ENCODE measurements at regions not wholly inside any gene's neighbourhood (a gene's known extent, or its start where the extent isn't known, plus 50 kb on each side); places are given as distances from the start of the nearest gene placed in this dataset.

- DNase-seq (ENCODE audit: low read depth, low spot score), result no peak
- Mint-ChIP-seq H3K9me3 (no peaks in the 10 kb centered on the region), H3K27ac (ENCODE audit: unreplicated experiment) (no peak overlapping the region), H3K4me1 (no peaks in the 10 kb centered on the region), H3K4me3 (no peak overlapping the region), H3K27me3 (ENCODE audit: low read depth) (peaks cover 3% of the 10 kb centered on the region), H3K36me3 (ENCODE audit: low read depth) (no peaks in the 10 kb centered on the region)
- TF ChIP-seq, protein P1, sequence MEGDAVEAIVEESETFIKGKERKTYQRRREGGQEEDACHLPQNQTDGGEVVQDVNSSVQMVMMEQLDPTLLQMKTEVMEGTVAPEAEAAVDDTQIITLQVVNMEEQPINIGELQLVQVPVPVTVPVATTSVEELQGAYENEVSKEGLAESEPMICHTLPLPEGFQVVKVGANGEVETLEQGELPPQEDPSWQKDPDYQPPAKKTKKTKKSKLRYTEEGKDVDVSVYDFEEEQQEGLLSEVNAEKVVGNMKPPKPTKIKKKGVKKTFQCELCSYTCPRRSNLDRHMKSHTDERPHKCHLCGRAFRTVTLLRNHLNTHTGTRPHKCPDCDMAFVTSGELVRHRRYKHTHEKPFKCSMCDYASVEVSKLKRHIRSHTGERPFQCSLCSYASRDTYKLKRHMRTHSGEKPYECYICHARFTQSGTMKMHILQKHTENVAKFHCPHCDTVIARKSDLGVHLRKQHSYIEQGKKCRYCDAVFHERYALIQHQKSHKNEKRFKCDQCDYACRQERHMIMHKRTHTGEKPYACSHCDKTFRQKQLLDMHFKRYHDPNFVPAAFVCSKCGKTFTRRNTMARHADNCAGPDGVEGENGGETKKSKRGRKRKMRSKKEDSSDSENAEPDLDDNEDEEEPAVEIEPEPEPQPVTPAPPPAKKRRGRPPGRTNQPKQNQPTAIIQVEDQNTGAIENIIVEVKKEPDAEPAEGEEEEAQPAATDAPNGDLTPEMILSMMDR (conservative IDR thresholded peaks at IDR 0.05), result no peak
Measured at GRCh38 chr15:68497206-68497910, 65.4 kb upstream of the ITGA11 start.

- H3K27me3 Mint-ChIP-seq (ENCODE audit: low read depth), result peaks cover 3% of the 10 kb centered on the region
- no peaks in the 10 kb centered on the region for H3K9me3 Mint-ChIP-seq
- H3K4me3 Mint-ChIP-seq, result no peak overlapping the region
- DNase-seq (ENCODE audit: low read depth, low spot score), result no peak
- no peaks in the 10 kb centered on the region for H3K4me1 Mint-ChIP-seq
- H3K36me3 Mint-ChIP-seq (ENCODE audit: low read depth), result no peaks in the 10 kb centered on the region
- TF ChIP-seq, protein P1 (conservative IDR thresholded peaks at IDR 0.05), result no peak
- H3K27ac Mint-ChIP-seq (ENCODE audit: unreplicated experiment), result no peak overlapping the region
Measured at GRCh38 chr15:68498076-68498475, 66.1 kb upstream of the ITGA11 start.

GRCh38 chr15:68499620-68500312 lies 67.8 kb upstream of the ITGA11 start:
- no peaks in the 10 kb centered on the region for H3K36me3 Mint-ChIP-seq (ENCODE audit: low read depth)
- peaks cover 4% of the 10 kb centered on the region for H3K4me1 Mint-ChIP-seq
- DNase-seq (ENCODE audit: low read depth, low spot score), result no peak
- H3K4me3 Mint-ChIP-seq, result no peak overlapping the region
- no peak overlapping the region for H3K27ac Mint-ChIP-seq (ENCODE audit: unreplicated experiment)
- TF ChIP-seq, protein P1 (conservative IDR thresholded peaks at IDR 0.05), result no peak
- H3K9me3 Mint-ChIP-seq, result no peaks in the 10 kb centered on the region
- H3K27me3 Mint-ChIP-seq (ENCODE audit: low read depth), result no peaks in the 10 kb centered on the region

GRCh38 chr15:68500363-68501258 lies 68.6 kb upstream of the ITGA11 start:
- no peak overlapping the region for H3K4me3 Mint-ChIP-seq
- no peak overlapping the region for H3K27ac Mint-ChIP-seq (ENCODE audit: unreplicated experiment)
- TF ChIP-seq, protein P1 (conservative IDR thresholded peaks at IDR 0.05), result no peak
- H3K4me1 Mint-ChIP-seq, result peaks cover 7% of the 10 kb centered on the region
- no peaks in the 10 kb centered on the region for H3K36me3 Mint-ChIP-seq (ENCODE audit: low read depth)
- no peaks in the 10 kb centered on the region for H3K9me3 Mint-ChIP-seq
- no peaks in the 10 kb centered on the region for H3K27me3 Mint-ChIP-seq (ENCODE audit: low read depth)
- DNase-seq (ENCODE audit: low read depth, low spot score), result no peak

DNA sequence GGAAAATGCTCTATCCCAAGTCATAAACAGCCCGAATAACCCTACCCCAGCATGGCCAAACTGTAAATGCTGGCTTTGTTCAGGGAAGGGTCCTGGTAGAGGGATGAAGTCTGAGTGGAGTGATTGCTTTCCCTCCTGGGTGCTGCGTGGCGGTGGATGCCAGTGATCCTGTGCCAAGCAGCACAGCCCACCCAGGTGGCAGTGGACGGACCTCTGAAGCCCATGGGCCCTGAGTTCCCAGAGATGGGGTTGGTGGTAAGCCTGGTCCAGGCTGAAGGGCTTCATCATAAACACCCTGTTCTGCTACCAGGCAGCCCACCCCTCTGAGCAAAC lies 69.3 kb upstream of the ITGA11 start:
- TF ChIP-seq, protein P1 (conservative IDR thresholded peaks at IDR 0.05), result no peak
- no peak for DNase-seq (ENCODE audit: low read depth, low spot score)
- H3K4me1 Mint-ChIP-seq, result peaks cover 7% of the 10 kb centered on the region
- no peaks in the 10 kb centered on the region for H3K9me3 Mint-ChIP-seq
- no peaks in the 10 kb centered on the region for H3K36me3 Mint-ChIP-seq (ENCODE audit: low read depth)
- no peaks in the 10 kb centered on the region for H3K27me3 Mint-ChIP-seq (ENCODE audit: low read depth)
- H3K4me3 Mint-ChIP-seq, result no peak overlapping the region
- H3K27ac Mint-ChIP-seq (ENCODE audit: unreplicated experiment), result no peak overlapping the region

All from neural crest cell (in vitro differentiated cells).